Lower leg skin (tissue), 4 donors: ENCODE measurements at regions not wholly inside any gene's neighbourhood (a gene's known extent, or its start where the extent isn't known, plus 50 kb on each side); places are given as distances from the start of the nearest gene placed in this dataset.
A peak's percentile ranks its signal among the peaks of the same experiment; 100 is the strongest.

Experiments
- DNase-seq, 2 donors: peaks; one replicate each; pipeline ENCODE4 v3.0.0-alpha.2; 2019; ENCODE audit warnings: low spot score in 2 of 2
- H3K4me3 ChIP-seq: fragments of 200-600 bp; sonication (generic); 2 replicates; pipeline ENCODE4 v1.5.1; 2017; ENCODE audit warnings: mild to moderate bottlenecking, low read depth; ENCODE audit not compliant: poor library complexity, severe bottlenecking
- CTCF ChIP-seq, 3 donors: fragments of 450-650 bp; IDR thresholded peaks; one replicate each; pipeline ENCODE4 v1.5.1; 2016; ENCODE audit warnings: antibody characterized with exemption in 3 of 3, mild to moderate bottlenecking in 3 of 3, moderate library complexity in 2 of 3
- POLR2A ChIP-seq, 2 donors: fragments of 450-650 bp; IDR thresholded peaks; one replicate each; pipeline ENCODE4 v1.6.1; 2016 to 2017; ENCODE audit warnings: antibody characterized with exemption in 2 of 2, mild to moderate bottlenecking in 1 of 2, moderate library complexity in 1 of 2
- WGBS, 2 donors: methylation state at CpG; one replicate each; pipeline ENCODE4 v1.1.5; 2018; 5-methylcytosine and 5-hydroxymethylcytosine counted together
- intact Hi-C: fragments of 100-400 bp; cut with DNase I; formaldehyde crosslinking; loops from one replicate; pipeline ENCODE4 v1.15.0; 2023; ENCODE audit warnings: low total_unique reads

- no peak for DNase-seq
- WGBS, 2 donors: 72 to 88% methylated on average over 3 to 5 of the region's 11 CpGs
- intact Hi-C loops: no loop called here
- no peak overlapping the region for H3K4me3 ChIP-seq
- TF ChIP-seq POLR2A (IDR thresholded peaks at IDR 0.05) (no peak), CTCF (IDR thresholded peaks at IDR 0.05) (no peak)
These were observed 129.3 kb downstream of the GLI2 start for GRCh38 chr2:120864981-120865380.

GRCh38 chr2:120865656-120866055 is 130.0 kb downstream of the GLI2 start:
- intact Hi-C loops: no loop called here
- DNase-seq: no peak
- 94 to 97% methylated on average over 7 to 8 of the region's 8 CpGs for WGBS, 2 donors
- H3K4me3 ChIP-seq: no peak overlapping the region
- TF ChIP-seq CTCF (IDR thresholded peaks at IDR 0.05): no peak
- TF ChIP-seq POLR2A (IDR thresholded peaks at IDR 0.05): no peak

- no peak overlapping the region for H3K4me3 ChIP-seq
- TF ChIP-seq POLR2A (IDR thresholded peaks at IDR 0.05) (no peak), CTCF (IDR thresholded peaks at IDR 0.05) (no peak)
- DNase-seq: no peak
- intact Hi-C loops: no loop called here
- 80 to 83% methylated on average over 7 of the region's 7 CpGs for WGBS, 2 donors
These were observed 130.4 kb downstream of the GLI2 start for GRCh38 chr2:120866071-120866470.

- 83 to 86% methylated on average over 14 of the region's 14 CpGs for WGBS, 2 donors
- intact Hi-C loops: no loop called here
- no peak overlapping the region for H3K4me3 ChIP-seq
- no peak for TF ChIP-seq POLR2A (IDR thresholded peaks at IDR 0.05)
- DNase-seq: no peak
These were observed 130.9 kb downstream of the GLI2 start for GRCh38 chr2:120866483-120867140.

- 13 to 36% methylated on average over 28 to 44 of the region's 54 CpGs for WGBS, 2 donors
- peak overlapping the region; percentile 5 for H3K4me3 ChIP-seq
- intact Hi-C loops: no loop called here
- no peak for TF ChIP-seq CTCF (IDR thresholded peaks at IDR 0.05)
- TF ChIP-seq POLR2A (IDR thresholded peaks at IDR 0.05): no peak
- peak in 1 of 2 donors; percentile 93 for DNase-seq
These were observed 131.9 kb downstream of the GLI2 start for GRCh38 chr2:120867290-120868241.

GRCh38 chr2:120868366-120868765 is 132.7 kb downstream of the GLI2 start:
- intact Hi-C loops: no loop called here
- no peak overlapping the region for H3K4me3 ChIP-seq

More at GRCh38 chr2:120868366-120868765, 132.7 kb downstream of the GLI2 start:
- TF ChIP-seq POLR2A (IDR thresholded peaks at IDR 0.05) (no peak), CTCF (IDR thresholded peaks at IDR 0.05) (no peak)
- WGBS, 2 donors: 64 to 70% methylated on average over 4 of the region's 4 CpGs
- no peak for DNase-seq
